ENCODE measurements at regions not wholly inside any gene's neighbourhood (a gene's known extent, or its start where the extent isn't known, plus 50 kb on each side); places are given as distances from the start of the nearest gene placed in this dataset.

- no peak for DNase-seq (ENCODE audit: low read depth in 6 of 9, low spot score in 9 of 9)
- Histone ChIP-seq H3K36me3 (ENCODE audit: control insufficient read depth in 2 of 2, insufficient read depth in 2 of 2, low read length in 1 of 2) (no peaks in the 10 kb centered on the region), H3K27me3 (ENCODE audit: control insufficient read depth in 2 of 2, insufficient read depth in 1 of 2, low read length in 1 of 2) (no peaks in the 10 kb centered on the region), H3K27ac (ENCODE audit: low read depth in 1 of 2, low read length in 1 of 2) (no peak overlapping the region), H3K4me3 (ENCODE audit: low read length in 2 of 2) (no peak overlapping the region), H3K4me1 (ENCODE audit: control insufficient read depth in 2 of 2, insufficient read depth in 2 of 2, low read length in 2 of 2) (no peaks in the 10 kb centered on the region), H3K9me3 (ENCODE audit: control insufficient read depth in 2 of 2, insufficient read depth in 1 of 2, low read length in 1 of 2) (peaks cover 0 to 3% of the 10 kb centered on the region in 2 donors)
- 93% methylated on average over 2 of the region's 2 CpGs for WGBS
Measured at GRCh38 chr6:74966712-74967111, 239.1 kb downstream of the COL12A1 start.

- Histone ChIP-seq H3K4me3 (ENCODE audit: low read length in 2 of 2) (no peak overlapping the region), H3K4me1 (ENCODE audit: control insufficient read depth in 2 of 2, insufficient read depth in 2 of 2, low read length in 2 of 2) (no peaks in the 10 kb centered on the region), H3K9me3 (ENCODE audit: control insufficient read depth in 2 of 2, insufficient read depth in 1 of 2, low read length in 1 of 2) (peaks cover 0 to 3% of the 10 kb centered on the region in 2 donors), H3K27ac (ENCODE audit: low read depth in 1 of 2, low read length in 1 of 2) (no peak overlapping the region), H3K36me3 (ENCODE audit: control insufficient read depth in 2 of 2, insufficient read depth in 2 of 2, low read length in 1 of 2) (no peaks in the 10 kb centered on the region), H3K27me3 (ENCODE audit: control insufficient read depth in 2 of 2, insufficient read depth in 1 of 2, low read length in 1 of 2) (no peaks in the 10 kb centered on the region)
- 89% methylated on average over 2 of the region's 2 CpGs for WGBS
- DNase-seq (ENCODE audit: low read depth in 6 of 9, low spot score in 9 of 9) = no peak
Measured at GRCh38 chr6:74964871-74965441, 240.9 kb downstream of the COL12A1 start.

GRCh38 chr6:74956559-74957428, 249.1 kb downstream of the COL12A1 start:
- no peak overlapping the region for H3K27ac ChIP-seq (ENCODE audit: low read depth in 1 of 2, low read length in 1 of 2)
- H3K27me3 ChIP-seq (ENCODE audit: control insufficient read depth in 2 of 2, insufficient read depth in 1 of 2, low read length in 1 of 2) = no peaks in the 10 kb centered on the region
- no peaks in the 10 kb centered on the region for H3K36me3 ChIP-seq (ENCODE audit: control insufficient read depth in 2 of 2, insufficient read depth in 2 of 2, low read length in 1 of 2)
- H3K4me1 ChIP-seq (ENCODE audit: control insufficient read depth in 2 of 2, insufficient read depth in 2 of 2, low read length in 2 of 2) = no peaks in the 10 kb centered on the region
- no peaks in the 10 kb centered on the region for H3K9me3 ChIP-seq (ENCODE audit: control insufficient read depth in 2 of 2, insufficient read depth in 1 of 2, low read length in 1 of 2)
- no peak overlapping the region for H3K4me3 ChIP-seq (ENCODE audit: low read length in 2 of 2)
- no peak for DNase-seq (ENCODE audit: low read depth in 6 of 9, low spot score in 9 of 9)
- WGBS = 87% methylated on average over 8 of the region's 8 CpGs

GRCh38 chr6:74953708-74954107, 252.1 kb downstream of the COL12A1 start:
- H3K27me3 ChIP-seq (ENCODE audit: control insufficient read depth in 2 of 2, insufficient read depth in 1 of 2, low read length in 1 of 2) = no peaks in the 10 kb centered on the region
- H3K4me3 ChIP-seq (ENCODE audit: low read length in 2 of 2) = no peak overlapping the region
- WGBS = 86% methylated on average over 3 of the region's 3 CpGs
- H3K4me1 ChIP-seq (ENCODE audit: control insufficient read depth in 2 of 2, insufficient read depth in 2 of 2, low read length in 2 of 2) = no peaks in the 10 kb centered on the region
- no peak overlapping the region for H3K27ac ChIP-seq (ENCODE audit: low read depth in 1 of 2, low read length in 1 of 2)
- no peaks in the 10 kb centered on the region for H3K9me3 ChIP-seq (ENCODE audit: control insufficient read depth in 2 of 2, insufficient read depth in 1 of 2, low read length in 1 of 2)
- no peaks in the 10 kb centered on the region for H3K36me3 ChIP-seq (ENCODE audit: control insufficient read depth in 2 of 2, insufficient read depth in 2 of 2, low read length in 1 of 2)
- no peak for DNase-seq (ENCODE audit: low read depth in 6 of 9, low spot score in 9 of 9)

- Histone ChIP-seq H3K36me3 (ENCODE audit: control insufficient read depth in 2 of 2, insufficient read depth in 2 of 2, low read length in 1 of 2) (no peaks in the 10 kb centered on the region), H3K4me3 (ENCODE audit: low read length in 2 of 2) (no peak overlapping the region), H3K27me3 (ENCODE audit: control insufficient read depth in 2 of 2, insufficient read depth in 1 of 2, low read length in 1 of 2) (no peaks in the 10 kb centered on the region), H3K4me1 (ENCODE audit: control insufficient read depth in 2 of 2, insufficient read depth in 2 of 2, low read length in 2 of 2) (no peaks in the 10 kb centered on the region), H3K9me3 (ENCODE audit: control insufficient read depth in 2 of 2, insufficient read depth in 1 of 2, low read length in 1 of 2) (no peaks in the 10 kb centered on the region), H3K27ac (ENCODE audit: low read depth in 1 of 2, low read length in 1 of 2) (no peak overlapping the region)
- no peak for DNase-seq (ENCODE audit: low read depth in 6 of 9, low spot score in 9 of 9)
- 89% methylated on average over 2 of the region's 2 CpGs for WGBS
Measured at GRCh38 chr6:74946961-74947360, 258.9 kb downstream of the COL12A1 start.

GRCh38 chr6:74942130-74942529, 263.7 kb downstream of the COL12A1 start:
- no peaks in the 10 kb centered on the region for H3K27me3 ChIP-seq (ENCODE audit: control insufficient read depth in 2 of 2, insufficient read depth in 1 of 2, low read length in 1 of 2)
- no peaks in the 10 kb centered on the region for H3K36me3 ChIP-seq (ENCODE audit: control insufficient read depth in 2 of 2, insufficient read depth in 2 of 2, low read length in 1 of 2)
- no peak overlapping the region for H3K4me3 ChIP-seq (ENCODE audit: low read length in 2 of 2)
- no peak overlapping the region for H3K27ac ChIP-seq (ENCODE audit: low read depth in 1 of 2, low read length in 1 of 2)
- no peaks in the 10 kb centered on the region for H3K9me3 ChIP-seq (ENCODE audit: control insufficient read depth in 2 of 2, insufficient read depth in 1 of 2, low read length in 1 of 2)
- no peaks in the 10 kb centered on the region for H3K4me1 ChIP-seq (ENCODE audit: control insufficient read depth in 2 of 2, insufficient read depth in 2 of 2, low read length in 2 of 2)
- 80% methylated on average over 3 of the region's 3 CpGs for WGBS
- DNase-seq (ENCODE audit: low read depth in 6 of 9, low spot score in 9 of 9) = no peak

GRCh38 chr6:74941424-74941823, 264.4 kb downstream of the COL12A1 start:
- DNase-seq (ENCODE audit: low read depth in 6 of 9, low spot score in 9 of 9) = no peak
- WGBS = 76% methylated on average over 1 of the region's 1 CpG
- no peaks in the 10 kb centered on the region for H3K27me3 ChIP-seq (ENCODE audit: control insufficient read depth in 2 of 2, insufficient read depth in 1 of 2, low read length in 1 of 2)

GRCh38 chr6:74939721-74940620, 265.9 kb downstream of the COL12A1 start:
- 88% methylated on average over 4 of the region's 4 CpGs for WGBS
- Histone ChIP-seq H3K4me3 (ENCODE audit: low read length in 2 of 2) (no peak overlapping the region), H3K9me3 (ENCODE audit: control insufficient read depth in 2 of 2, insufficient read depth in 1 of 2, low read length in 1 of 2) (no peaks in the 10 kb centered on the region), H3K36me3 (ENCODE audit: control insufficient read depth in 2 of 2, insufficient read depth in 2 of 2, low read length in 1 of 2) (no peaks in the 10 kb centered on the region), H3K4me1 (ENCODE audit: control insufficient read depth in 2 of 2, insufficient read depth in 2 of 2, low read length in 2 of 2) (no peaks in the 10 kb centered on the region), H3K27ac (ENCODE audit: low read depth in 1 of 2, low read length in 1 of 2) (no peak overlapping the region), H3K27me3 (ENCODE audit: control insufficient read depth in 2 of 2, insufficient read depth in 1 of 2, low read length in 1 of 2) (no peaks in the 10 kb centered on the region)
- no peak for DNase-seq (ENCODE audit: low read depth in 6 of 9, low spot score in 9 of 9)

More at GRCh38 chr6:74941424-74941823, 264.4 kb downstream of the COL12A1 start:
- H3K4me1 ChIP-seq (ENCODE audit: control insufficient read depth in 2 of 2, insufficient read depth in 2 of 2, low read length in 2 of 2) = no peaks in the 10 kb centered on the region
- no peaks in the 10 kb centered on the region for H3K36me3 ChIP-seq (ENCODE audit: control insufficient read depth in 2 of 2, insufficient read depth in 2 of 2, low read length in 1 of 2)
- H3K27ac ChIP-seq (ENCODE audit: low read depth in 1 of 2, low read length in 1 of 2) = no peak overlapping the region
- no peaks in the 10 kb centered on the region for H3K9me3 ChIP-seq (ENCODE audit: control insufficient read depth in 2 of 2, insufficient read depth in 1 of 2, low read length in 1 of 2)
- H3K4me3 ChIP-seq (ENCODE audit: low read length in 2 of 2) = no peak overlapping the region

Data from thymus (tissue), 11 donors.